Mammary epithelial cell (primary cell): ENCODE measurements at regions not wholly inside any gene's neighbourhood (a gene's known extent, or its start where the extent isn't known, plus 50 kb on each side); places are given as distances from the start of the nearest gene placed in this dataset.

Experiments
- CTCF ChIP-seq, 2 donors: IDR thresholded peaks in 1 of 2; conservative IDR thresholded peaks in 1 of 2; 2 replicates each; pipeline ENCODE4 v1.5.1; 2011 to 2012; ENCODE audit warnings: inconsistent platforms in 2 of 2, low read length in 2 of 2, mild to moderate bottlenecking in 2 of 2, control low read depth in 1 of 2, low read depth in 1 of 2; ENCODE audit not compliant: insufficient read depth in 1 of 2; ENCODE audit errors: extremely low read depth in 1 of 2
- EZH2 ChIP-seq: IDR thresholded peaks from 2 replicates; pipeline ENCODE4 v1.6.1; 2012; ENCODE audit warnings: low read length, inconsistent platforms, borderline replicate concordance

- TF ChIP-seq CTCF (conservative IDR thresholded peaks at IDR 0.05 in 1 of 2, IDR thresholded peaks at IDR 0.05 in 1 of 2; ENCODE audit: extremely low read depth in 1 of 2, insufficient read depth in 1 of 2, low read depth in 1 of 2, low read length in 2 of 2) (no peak), EZH2 (no peak)
Observed at GRCh38 chr2:9700109-9700495, 69.3 kb upstream of the YWHAQ start.
